Activated CD8-positive, alpha-beta T cell treated with anti-CD3 and anti-CD28 coated beads, Interleukin-2, amount 10 ng/mL, durations not matched to agents 7 days and 5 days (primary cell): ENCODE measurements at regions not wholly inside any gene's neighbourhood (a gene's known extent, or its start where the extent isn't known, plus 50 kb on each side); places are given as distances from the start of the nearest gene placed in this dataset.

Experiments
- ATAC-seq: fragments of 150-1000 bp; cut with Tn5 transposase; one replicate; pipeline ENCODE4 v1.10.0; 2021; ENCODE audit warnings: moderate library complexity
- CTCF ChIA-PET: fragments of 350-600 bp; sonication (Branson Sonifier 250); formaldehyde crosslinking; loops from one replicate; lab custom pipeline; 2021; ENCODE audit warnings: antibody characterized with exemption; lab: Charles Lee
- POLR2A ChIA-PET: fragments of 350-600 bp; sonication (Branson Sonifier 250); formaldehyde crosslinking; loops from one replicate; lab custom pipeline; 2021; ENCODE audit warnings: antibody characterized with exemption; lab: Charles Lee
- DNase-seq: peaks from one replicate; pipeline ENCODE4 v3.0.0-alpha.2; 2020
- H3K27ac Mint-ChIP-seq: one replicate; pipeline ENCODE4 v1.8.0; 2021; ENCODE audit warnings: mild to moderate bottlenecking, mixed read lengths
- H3K27me3 Mint-ChIP-seq: one replicate; pipeline ENCODE4 v1.8.0; 2021; ENCODE audit warnings: low read depth, mixed read lengths
- H3K36me3 Mint-ChIP-seq: one replicate; pipeline ENCODE4 v1.8.0; 2021; ENCODE audit warnings: low read depth, mixed read lengths
- H3K4me1 Mint-ChIP-seq: one replicate; pipeline ENCODE4 v1.8.0; 2021; ENCODE audit warnings: low read depth, mixed read lengths
- H3K4me3 Mint-ChIP-seq: one replicate; pipeline ENCODE4 v1.8.0; 2021; ENCODE audit warnings: mild to moderate bottlenecking, mixed read lengths
- H3K9me3 Mint-ChIP-seq: one replicate; pipeline ENCODE4 v1.8.0; 2022; ENCODE audit warnings: mixed read lengths; ENCODE audit not compliant: insufficient read depth

DNA sequence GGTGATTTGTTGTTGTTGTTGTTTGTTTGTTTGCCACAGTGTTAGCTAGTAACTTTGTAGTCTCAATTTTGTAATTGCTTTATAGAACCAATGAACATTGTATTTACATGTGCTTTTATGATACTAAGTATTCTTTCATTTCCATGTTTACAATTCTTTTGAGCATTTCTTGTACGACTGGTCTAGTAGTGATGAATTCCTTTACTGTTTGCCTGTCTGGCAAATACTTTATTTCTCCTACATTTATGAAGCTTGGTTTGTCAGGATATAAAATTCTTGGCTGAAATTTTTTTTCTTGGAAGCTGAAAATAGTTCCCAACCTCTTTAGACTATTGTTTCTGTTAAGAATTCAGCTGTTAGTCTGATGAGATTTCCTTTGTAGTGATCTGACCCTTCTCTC, 55.6 kb upstream of the SNCAIP start:
- ChIA-PET POLR2A (no interaction called here), CTCF (no interaction called here)
- Mint-ChIP-seq H3K4me1 (no peaks in the 10 kb centered on the region), H3K27ac (no peak overlapping the region), H3K36me3 (no peaks in the 10 kb centered on the region), H3K4me3 (no peak overlapping the region), H3K9me3 (peaks cover 22% of the 10 kb centered on the region), H3K27me3 (no peaks in the 10 kb centered on the region)
- no peak for ATAC-seq
- DNase-seq: no peak

GRCh38 chr5:122257000-122257399, 55.0 kb upstream of the SNCAIP start:
- DNase-seq (no peak), ATAC-seq (no peak)
- H3K27ac Mint-ChIP-seq: no peak overlapping the region
- POLR2A ChIA-PET: no interaction called here
- no peaks in the 10 kb centered on the region for H3K36me3 Mint-ChIP-seq
- no peaks in the 10 kb centered on the region for H3K27me3 Mint-ChIP-seq
- no peaks in the 10 kb centered on the region for H3K4me1 Mint-ChIP-seq
- CTCF ChIA-PET: no interaction called here
- peaks cover 22% of the 10 kb centered on the region for H3K9me3 Mint-ChIP-seq
- H3K4me3 Mint-ChIP-seq: no peak overlapping the region

GRCh38 chr5:122258241-122258640, 53.8 kb upstream of the SNCAIP start:
- H3K9me3 Mint-ChIP-seq: peaks cover 22% of the 10 kb centered on the region
- ChIA-PET CTCF (no interaction called here), POLR2A (no interaction called here)
- no peaks in the 10 kb centered on the region for H3K27me3 Mint-ChIP-seq
- no peaks in the 10 kb centered on the region for H3K4me1 Mint-ChIP-seq
- H3K4me3 Mint-ChIP-seq: no peak overlapping the region
- DNase-seq (no peak), ATAC-seq (no peak)
- no peak overlapping the region for H3K27ac Mint-ChIP-seq
- H3K36me3 Mint-ChIP-seq: no peaks in the 10 kb centered on the region

DNA sequence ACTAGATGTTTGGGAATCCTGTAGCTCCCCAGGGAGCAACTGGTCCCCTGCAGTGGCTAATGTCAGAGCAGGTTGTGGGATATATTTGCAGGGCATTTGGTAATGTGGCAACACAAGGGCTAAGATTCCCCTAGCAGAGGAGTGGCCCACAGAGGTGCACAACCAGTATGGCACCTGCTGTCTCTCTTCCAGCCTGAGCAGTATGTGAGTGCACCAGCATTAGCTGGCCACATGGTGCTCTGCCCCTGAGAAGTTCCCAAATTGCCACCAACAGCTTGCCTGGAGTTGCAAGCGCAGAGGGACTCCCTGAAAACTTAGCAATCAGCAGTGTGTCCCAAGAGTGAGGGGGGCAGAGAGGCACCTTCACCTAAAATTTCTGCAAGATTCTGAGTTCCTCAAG, 53.2 kb upstream of the SNCAIP start:
- no peaks in the 10 kb centered on the region for H3K4me1 Mint-ChIP-seq
- DNase-seq: no peak
- no peak for ATAC-seq
- H3K27me3 Mint-ChIP-seq: no peaks in the 10 kb centered on the region
- no peaks in the 10 kb centered on the region for H3K36me3 Mint-ChIP-seq
- H3K4me3 Mint-ChIP-seq: no peak overlapping the region
- POLR2A ChIA-PET: no interaction called here
- H3K27ac Mint-ChIP-seq: no peak overlapping the region
- peaks cover 22% of the 10 kb centered on the region for H3K9me3 Mint-ChIP-seq
- CTCF ChIA-PET: no interaction called here

DNA sequence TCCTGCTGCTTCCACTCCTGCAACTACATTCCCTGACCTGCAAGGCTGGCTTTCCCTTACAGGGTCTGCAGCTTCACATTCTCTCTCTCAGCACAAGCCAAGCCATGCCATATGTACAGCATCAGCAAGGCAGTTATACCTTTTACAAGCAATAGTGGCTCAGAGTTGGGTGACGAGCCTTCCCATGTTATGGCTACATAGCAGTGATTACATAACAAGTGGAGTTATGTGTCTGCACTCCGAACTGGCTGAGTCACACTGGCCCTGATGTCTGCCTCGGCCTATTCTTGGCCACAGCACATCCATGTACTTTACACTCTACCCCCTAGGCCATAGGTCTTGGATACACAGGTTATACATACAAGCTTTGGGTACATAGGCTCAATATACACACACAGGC, 52.0 kb upstream of the SNCAIP start:
- DNase-seq: no peak
- CTCF ChIA-PET: interaction anchor here (0.8 kb wide), 1 partner anchor 12 kb away, joined by 3 read pairs; no protein-coding TSS in a partner anchor

DNA sequence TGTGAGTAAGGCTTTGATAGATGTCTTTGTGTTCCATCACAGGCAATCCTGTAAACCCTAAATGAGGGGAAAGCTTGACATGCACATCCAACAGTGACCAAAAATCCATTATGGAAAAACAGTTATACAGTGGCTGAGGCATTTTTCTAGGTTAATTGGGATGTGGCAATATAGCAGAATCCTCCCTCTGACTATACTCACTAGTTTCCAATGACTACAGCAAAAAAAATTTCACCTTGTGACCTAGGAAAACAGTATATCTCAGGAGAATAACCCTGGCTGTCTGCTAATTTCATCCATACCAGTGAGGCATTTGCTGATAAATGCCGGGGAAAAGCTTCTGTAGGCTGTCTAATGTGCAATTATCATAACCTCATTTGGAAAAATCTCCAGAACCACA, 49.9 kb upstream of the SNCAIP start:
- H3K27ac Mint-ChIP-seq: no peak overlapping the region
- H3K36me3 Mint-ChIP-seq: no peaks in the 10 kb centered on the region
- no peaks in the 10 kb centered on the region for H3K4me1 Mint-ChIP-seq
- POLR2A ChIA-PET: no interaction called here
- CTCF ChIA-PET: no interaction called here
- H3K4me3 Mint-ChIP-seq: no peak overlapping the region
- DNase-seq: no peak
- ATAC-seq: no peak
- no peaks in the 10 kb centered on the region for H3K9me3 Mint-ChIP-seq
- H3K27me3 Mint-ChIP-seq: no peaks in the 10 kb centered on the region

More for the DNA sequence above, 52.0 kb upstream of the SNCAIP start:
- H3K27me3 Mint-ChIP-seq: no peaks in the 10 kb centered on the region
- H3K4me3 Mint-ChIP-seq: no peak overlapping the region
- H3K36me3 Mint-ChIP-seq: no peaks in the 10 kb centered on the region
- ATAC-seq: no peak
- no peaks in the 10 kb centered on the region for H3K4me1 Mint-ChIP-seq
- POLR2A ChIA-PET: no interaction called here
- no peak overlapping the region for H3K27ac Mint-ChIP-seq
- peaks cover 14% of the 10 kb centered on the region for H3K9me3 Mint-ChIP-seq
